Caco-2 (cell line): ENCODE measurements at regions not wholly inside any gene's neighbourhood (a gene's known extent, or its start where the extent isn't known, plus 50 kb on each side); places are given as distances from the start of the nearest gene placed in this dataset.

Experiments used
- BruUV-seq: library from RNA; stranded (reverse); fragments of 400-500 nt; replicated peaks from 2 replicates; lab custom pipeline; 2021; lab: Mats Ljungman, UMichigan
- CTCF ChIA-PET: fragments of 300-600 bp; sonication (Branson Sonifier 250); formaldehyde crosslinking; loops from one replicate; lab custom pipeline; 2022; ENCODE audit warnings: antibody characterized with exemption; lab: Charles Lee
- POLR2A ChIA-PET: fragments of 300-600 bp; sonication (Branson Sonifier 250); formaldehyde crosslinking; loops from one replicate; lab custom pipeline; 2022; ENCODE audit warnings: antibody characterized with exemption; lab: Charles Lee
- DNase-seq, 2 experiments: peaks; one replicate each; pipeline versions ENCODE4 v3.0.0 to v3.0.0-alpha.2; 2020 to 2022
- H3K27me3 ChIP-seq: replicated peaks from 2 replicates; pipeline ENCODE4 v1.6.0; 2011; ENCODE audit warnings: low read length; ENCODE audit not compliant: control insufficient read depth, insufficient read depth
- H3K36me3 ChIP-seq: 2 replicates; pipeline ENCODE4 v1.5.1; 2011; ENCODE audit warnings: low read length; ENCODE audit not compliant: control insufficient read depth, insufficient read depth
- H3K4me1 ChIP-seq: fragments of 250-450 bp; sonication (Bioruptor Pico); 2 replicates; pipeline ENCODE4 v1.5.1; 2020; ENCODE audit warnings: mild to moderate bottlenecking
- H3K4me3 ChIP-seq: 2 replicates; pipeline ENCODE4 v1.5.1; 2011; ENCODE audit warnings: low read depth, mild to moderate bottlenecking, control low read depth, low read length
- H3K9me3 ChIP-seq: fragments of 250-450 bp; sonication (Bioruptor Pico); 2 replicates; pipeline ENCODE4 v1.5.1; 2020; ENCODE audit warnings: mild to moderate bottlenecking, moderate library complexity
- H3K27ac Mint-ChIP-seq: one replicate; pipeline ENCODE4 v1.8.0; 2022; ENCODE audit warnings: mixed read lengths; ENCODE audit not compliant: unreplicated experiment
- H3K27me3 Mint-ChIP-seq: one replicate; pipeline ENCODE4 v1.8.0; 2022; ENCODE audit warnings: mixed read lengths; ENCODE audit not compliant: insufficient read depth, unreplicated experiment
- H3K36me3 Mint-ChIP-seq: one replicate; pipeline ENCODE4 v1.8.0; 2022; ENCODE audit warnings: mild to moderate bottlenecking, mixed read lengths; ENCODE audit not compliant: insufficient read depth, unreplicated experiment
- H3K4me1 Mint-ChIP-seq: one replicate; pipeline ENCODE4 v1.8.0; 2022; ENCODE audit warnings: low read depth, mixed read lengths; ENCODE audit not compliant: unreplicated experiment
- H3K4me3 Mint-ChIP-seq: one replicate; pipeline ENCODE4 v1.8.0; 2022; ENCODE audit warnings: mild to moderate bottlenecking, moderate library complexity, mixed read lengths; ENCODE audit not compliant: unreplicated experiment
- H3K9me3 Mint-ChIP-seq: one replicate; pipeline ENCODE4 v1.8.0; 2022; ENCODE audit warnings: mixed read lengths; ENCODE audit not compliant: unreplicated experiment
- CTCF ChIP-seq, 2 experiments: fragments of 200-600 bp in 1 of 2; IDR thresholded peaks; 1 replicate in 1 of 2; 2 replicates in 1 of 2; pipeline versions ENCODE4 v1.5.1 to v1.8.0; 2011 to 2022; ENCODE audit warnings: antibody characterized with exemption in 1 of 2, control low read depth in 1 of 2, inconsistent platforms in 1 of 2, low read depth in 1 of 2, low read length in 1 of 2, mild to moderate bottlenecking in 1 of 2, moderate library complexity in 1 of 2; ENCODE audit not compliant: insufficient read depth in 1 of 2, severe bottlenecking in 1 of 2, unreplicated experiment in 1 of 2
- intact Hi-C: fragments of 100-400 bp; cut with micrococcal nuclease; formaldehyde crosslinking; loops from one replicate; pipeline ENCODE4 v1.10.0; 2022; ENCODE audit not compliant: unreplicated experiment

- H3K27me3 Mint-ChIP-seq, result no peaks in the 10 kb centered on the region
- BruUV-seq, result no TSS peak
- no peaks in the 10 kb centered on the region for H3K4me1 Mint-ChIP-seq
- no peak for TF ChIP-seq CTCF (IDR thresholded peaks at IDR 0.05; ENCODE audit: insufficient read depth in 1 of 2, low read depth in 1 of 2, low read length in 1 of 2, severe bottlenecking in 1 of 2, unreplicated experiment in 1 of 2)
- intact Hi-C loops, result no loop called here
- Histone ChIP-seq H3K4me1 (no peaks in the 10 kb centered on the region), H3K4me3 (no peak overlapping the region), H3K36me3 (no peaks in the 10 kb centered on the region), H3K27me3 (no peaks in the 10 kb centered on the region), H3K9me3 (peaks cover 23% of the 10 kb centered on the region)
- no peak overlapping the region for H3K27ac Mint-ChIP-seq
- ChIA-PET POLR2A (no interaction called here), CTCF (no interaction called here)
- DNase-seq, result peak in 1 of 2 experiments; percentile 28
- peaks cover 9% of the 10 kb centered on the region for H3K9me3 Mint-ChIP-seq
- no peaks in the 10 kb centered on the region for H3K36me3 Mint-ChIP-seq
- no peak overlapping the region for H3K4me3 Mint-ChIP-seq
These were observed 251.7 kb upstream of the B3GAT1 start for GRCh38 chr11:134663506-134664313.

GRCh38 chr11:134662629-134663360 lies 250.8 kb upstream of the B3GAT1 start:
- BruUV-seq, result no TSS peak
- Mint-ChIP-seq H3K27ac (no peak overlapping the region), H3K9me3 (peaks cover 9% of the 10 kb centered on the region), H3K4me1 (no peaks in the 10 kb centered on the region), H3K4me3 (no peak overlapping the region), H3K36me3 (no peaks in the 10 kb centered on the region), H3K27me3 (no peaks in the 10 kb centered on the region)
- DNase-seq, result peak in 1 of 2 experiments; percentile 21
- CTCF ChIA-PET, result no interaction called here
- intact Hi-C loops, result no loop called here
- Histone ChIP-seq H3K36me3 (no peaks in the 10 kb centered on the region), H3K4me1 (no peaks in the 10 kb centered on the region), H3K9me3 (peaks cover 24% of the 10 kb centered on the region), H3K4me3 (no peak overlapping the region), H3K27me3 (no peaks in the 10 kb centered on the region)
- POLR2A ChIA-PET, result no interaction called here
- no peak for TF ChIP-seq CTCF (IDR thresholded peaks at IDR 0.05; ENCODE audit: insufficient read depth in 1 of 2, low read depth in 1 of 2, low read length in 1 of 2, severe bottlenecking in 1 of 2, unreplicated experiment in 1 of 2)

- Histone ChIP-seq H3K9me3 (peaks cover 26% of the 10 kb centered on the region), H3K4me1 (no peaks in the 10 kb centered on the region), H3K27me3 (no peaks in the 10 kb centered on the region), H3K4me3 (no peak overlapping the region), H3K36me3 (no peaks in the 10 kb centered on the region)
- Mint-ChIP-seq H3K27ac (no peak overlapping the region), H3K36me3 (no peaks in the 10 kb centered on the region), H3K9me3 (peaks cover 9% of the 10 kb centered on the region), H3K4me1 (no peaks in the 10 kb centered on the region), H3K4me3 (no peak overlapping the region), H3K27me3 (no peaks in the 10 kb centered on the region)
- CTCF ChIA-PET, result no interaction called here
- DNase-seq, result no peak
- no peak for TF ChIP-seq CTCF (IDR thresholded peaks at IDR 0.05; ENCODE audit: insufficient read depth in 1 of 2, low read depth in 1 of 2, low read length in 1 of 2, severe bottlenecking in 1 of 2, unreplicated experiment in 1 of 2)
- intact Hi-C loops, result no loop called here
- POLR2A ChIA-PET, result no interaction called here
- no TSS peak for BruUV-seq
These were observed 249.6 kb upstream of the B3GAT1 start for GRCh38 chr11:134661660-134662059.
